ENCODE measurements at regions not wholly inside any gene's neighbourhood (a gene's known extent, or its start where the extent isn't known, plus 50 kb on each side); places are given as distances from the start of the nearest gene placed in this dataset.

GRCh38 chr12:74685385-74685784, 147.8 kb downstream of the ATXN7L3B start:
- Histone ChIP-seq H3K4me3 (ENCODE audit: low read depth, low read length) (no peak overlapping the region), H3K36me3 (replicated peaks) (no peaks in the 10 kb centered on the region), H3K27ac (no peak overlapping the region), H3K27me3 (replicated peaks) (no peaks in the 10 kb centered on the region)
- DNase-seq = no peak
- no peak for TF ChIP-seq CTCF (IDR thresholded peaks at IDR 0.05; ENCODE audit: low read depth, low read length, missing control alignments)
- in situ Hi-C loops (cut with HindIII; ENCODE audit: low pct_ligation_motif_present, low sequenced_read_pairs) = no loop called here

GRCh38 chr12:74689071-74689655, 151.5 kb downstream of the ATXN7L3B start:
- no peaks in the 10 kb centered on the region for H3K36me3 ChIP-seq (replicated peaks)
- peak; percentile 49 for TF ChIP-seq CTCF (IDR thresholded peaks at IDR 0.05; ENCODE audit: low read depth, low read length, missing control alignments)
- in situ Hi-C loops (cut with HindIII; ENCODE audit: low pct_ligation_motif_present, low sequenced_read_pairs) = no loop called here
- no peak overlapping the region for H3K4me3 ChIP-seq (ENCODE audit: low read depth, low read length)
- H3K27me3 ChIP-seq (replicated peaks) = no peaks in the 10 kb centered on the region
- H3K27ac ChIP-seq = no peak overlapping the region
- DNase-seq = peak; percentile 2

- in situ Hi-C loops (cut with HindIII; ENCODE audit: low pct_ligation_motif_present, low sequenced_read_pairs) = no loop called here
- DNase-seq = no peak
- Histone ChIP-seq H3K27ac (no peak overlapping the region), H3K4me3 (ENCODE audit: low read depth, low read length) (no peak overlapping the region), H3K36me3 (replicated peaks) (no peaks in the 10 kb centered on the region), H3K27me3 (replicated peaks) (no peaks in the 10 kb centered on the region)
- no peak for TF ChIP-seq CTCF (IDR thresholded peaks at IDR 0.05; ENCODE audit: low read depth, low read length, missing control alignments)
These were observed 152.3 kb downstream of the ATXN7L3B start for GRCh38 chr12:74689929-74690328.

GRCh38 chr12:74719447-74719846, 181.8 kb downstream of the ATXN7L3B start:
- no peak for TF ChIP-seq CTCF (IDR thresholded peaks at IDR 0.05; ENCODE audit: low read depth, low read length, missing control alignments)
- Histone ChIP-seq H3K36me3 (replicated peaks) (no peaks in the 10 kb centered on the region), H3K4me3 (ENCODE audit: low read depth, low read length) (no peak overlapping the region), H3K27ac (no peak overlapping the region), H3K27me3 (replicated peaks) (no peaks in the 10 kb centered on the region)
- in situ Hi-C loops (cut with HindIII; ENCODE audit: low pct_ligation_motif_present, low sequenced_read_pairs) = no loop called here
- DNase-seq = no peak

GRCh38 chr12:74722709-74723108, 185.1 kb downstream of the ATXN7L3B start:
- no peak for DNase-seq
- H3K36me3 ChIP-seq (replicated peaks) = no peaks in the 10 kb centered on the region
- H3K27ac ChIP-seq = no peak overlapping the region
- no peak for TF ChIP-seq CTCF (IDR thresholded peaks at IDR 0.05; ENCODE audit: low read depth, low read length, missing control alignments)
- no peaks in the 10 kb centered on the region for H3K27me3 ChIP-seq (replicated peaks)
- in situ Hi-C loops (cut with HindIII; ENCODE audit: low pct_ligation_motif_present, low sequenced_read_pairs) = no loop called here
- no peak overlapping the region for H3K4me3 ChIP-seq (ENCODE audit: low read depth, low read length)

- Histone ChIP-seq H3K36me3 (replicated peaks) (no peaks in the 10 kb centered on the region), H3K4me3 (ENCODE audit: low read depth, low read length) (no peak overlapping the region), H3K27ac (no peak overlapping the region), H3K27me3 (replicated peaks) (no peaks in the 10 kb centered on the region)
- TF ChIP-seq CTCF (IDR thresholded peaks at IDR 0.05; ENCODE audit: low read depth, low read length, missing control alignments) = no peak
- in situ Hi-C loops (cut with HindIII; ENCODE audit: low pct_ligation_motif_present, low sequenced_read_pairs) = no loop called here
- peak; percentile 44 for DNase-seq
These were observed 187.5 kb downstream of the ATXN7L3B start for GRCh38 chr12:74725154-74725553.

All from brain microvascular endothelial cell (primary cell).